ENCODE measurements at regions not wholly inside any gene's neighbourhood (a gene's known extent, or its start where the extent isn't known, plus 50 kb on each side); places are given as distances from the start of the nearest gene placed in this dataset.

DNA sequence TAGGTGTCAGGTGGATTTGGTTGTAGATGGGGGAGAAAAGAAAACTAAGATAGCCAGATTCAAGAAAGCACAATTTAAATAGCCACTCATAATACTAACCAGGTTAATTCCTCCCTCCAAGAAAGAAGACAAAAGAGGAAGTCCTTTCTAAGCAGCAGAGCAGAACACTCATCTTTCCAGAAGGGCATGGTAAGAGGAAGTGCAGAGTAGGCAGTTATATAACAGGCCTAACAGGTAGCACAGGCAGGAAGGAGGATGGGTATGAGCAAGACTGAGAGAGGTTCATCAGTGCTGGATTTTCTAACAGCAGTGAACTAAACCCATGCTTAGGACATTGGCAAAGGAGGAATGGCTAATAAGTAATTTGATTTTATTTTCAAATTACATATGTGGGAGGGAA lies 517.5 kb downstream of the PLPP3 start:
- H3K4me3 Mint-ChIP-seq, result no peak overlapping the region

DNA sequence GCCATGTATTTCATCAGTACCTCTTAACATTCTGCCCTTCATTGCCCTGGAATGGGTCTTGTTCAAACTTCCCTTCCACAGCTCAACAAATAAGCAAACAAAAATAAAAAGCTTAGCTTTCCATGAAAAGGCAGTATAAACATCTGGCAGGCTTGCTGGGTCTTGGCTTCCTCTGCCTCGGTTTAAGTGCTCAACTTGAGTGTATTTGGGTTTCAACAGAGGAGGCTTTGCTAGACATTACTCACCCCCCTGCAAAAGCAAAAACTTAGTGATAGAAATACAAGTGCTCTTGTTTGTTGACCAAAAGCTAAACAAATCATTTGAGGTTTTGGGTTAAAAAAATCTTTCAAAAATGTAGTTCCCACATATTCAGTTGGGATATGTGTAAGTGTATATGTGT lies 518.5 kb downstream of the PLPP3 start:
- POLR2A ChIA-PET, result no interaction called here
- H3K36me3 ChIP-seq (ENCODE audit: control insufficient read depth in 2 of 2, extremely low read depth in 1 of 2, insufficient read depth in 1 of 2, low read length in 1 of 2), result no peaks in the 10 kb centered on the region

More for the DNA sequence above, 517.5 kb downstream of the PLPP3 start:
- H3K27me3 ChIP-seq (replicated peaks in 1 of 2; ENCODE audit: control insufficient read depth in 2 of 2, extremely low read depth in 1 of 2, insufficient read depth in 2 of 2, low read length in 1 of 2), result no peaks in the 10 kb centered on the region
- Mint-ChIP-seq H3K36me3 (no peaks in the 10 kb centered on the region), H3K9me3 (peaks cover 0 to 5% (median 0%) of the 10 kb centered on the region in 3 donors), H3K4me1 (no peaks in the 10 kb centered on the region), H3K27ac (no peak overlapping the region), H3K27me3 (no peaks in the 10 kb centered on the region)
- ChIA-PET POLR2A (no interaction called here), CTCF (no interaction called here)
- H3K27ac ChIP-seq (ENCODE audit: low read length), result no peak overlapping the region
- ATAC-seq (replicated peaks in 1 of 4), result no peak
- H3K4me1 ChIP-seq (ENCODE audit: control insufficient read depth in 1 of 2, extremely low read depth in 1 of 2, insufficient read depth in 2 of 2, low read length in 2 of 2), result no peaks in the 10 kb centered on the region
- DNase-seq, result no peak
- no peaks in the 10 kb centered on the region for H3K36me3 ChIP-seq (ENCODE audit: control insufficient read depth in 2 of 2, extremely low read depth in 1 of 2, insufficient read depth in 1 of 2, low read length in 1 of 2)
- H3K4me3 ChIP-seq (ENCODE audit: control insufficient read depth in 1 of 2, extremely low read depth in 1 of 2, low read length in 1 of 2), result no peak overlapping the region
- H3K9me3 ChIP-seq, result no peaks in the 10 kb centered on the region

DNA sequence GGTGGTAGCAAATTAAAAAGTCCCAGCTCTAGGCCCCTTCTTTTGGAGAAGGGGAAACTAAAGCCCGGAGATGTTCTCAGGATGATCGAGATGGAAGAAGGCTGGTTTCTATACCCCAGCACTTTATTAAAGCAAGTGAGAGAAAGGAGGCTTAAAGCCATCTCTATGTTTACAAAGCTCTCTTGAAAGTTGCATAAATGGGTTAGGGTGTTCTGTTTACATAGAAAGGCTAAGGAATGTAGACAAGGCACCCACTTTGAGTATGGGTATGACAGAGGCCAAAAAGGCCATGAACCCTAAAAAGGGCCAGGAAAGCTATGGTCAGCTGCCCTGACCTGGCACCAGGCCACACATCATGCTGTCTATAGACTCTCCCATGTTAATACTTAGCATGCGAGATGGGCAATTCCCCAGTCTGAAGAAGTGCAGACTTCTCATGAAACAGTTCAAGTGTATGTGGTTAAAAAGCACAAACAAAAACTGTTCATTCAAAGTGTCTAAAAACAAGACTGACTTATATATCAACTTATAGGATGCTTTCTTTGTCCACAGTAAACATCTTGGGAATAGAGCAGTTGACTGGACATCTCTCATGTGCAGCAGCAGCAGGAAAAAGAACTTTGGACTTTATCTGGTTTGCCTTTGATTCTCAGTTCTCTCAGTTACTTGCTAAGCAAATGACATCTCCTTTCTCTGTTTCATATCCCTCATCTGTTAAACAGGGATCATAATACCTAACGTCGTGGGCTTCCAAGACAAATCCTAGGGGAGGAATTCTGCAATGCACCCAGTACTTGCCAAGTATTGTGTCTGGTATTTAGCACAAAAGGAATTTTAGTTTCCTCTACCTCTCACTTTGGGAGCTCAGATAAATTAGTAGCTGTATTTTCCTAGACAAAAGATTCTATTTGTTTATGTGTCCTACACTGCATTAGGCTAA lies 521.6 kb downstream of the PLPP3 start:
- H3K27ac ChIP-seq (ENCODE audit: low read length), result no peak overlapping the region
- DNase-seq (no peak), ATAC-seq (replicated peaks in 1 of 4) (no peak)
- WGBS (ENCODE audit: insufficient coverage), result no CpG with 5 or more reads among the region's 5 CpGs
- no peaks in the 10 kb centered on the region for H3K9me3 ChIP-seq
- Mint-ChIP-seq H3K27ac (no peak overlapping the region), H3K9me3 (peaks cover 0 to 5% (median 0%) of the 10 kb centered on the region in 3 donors), H3K4me1 (no peaks in the 10 kb centered on the region), H3K36me3 (no peaks in the 10 kb centered on the region), H3K4me3 (no peak overlapping the region), H3K27me3 (no peaks in the 10 kb centered on the region)
- H3K27me3 ChIP-seq (replicated peaks in 1 of 2; ENCODE audit: control insufficient read depth in 2 of 2, extremely low read depth in 1 of 2, insufficient read depth in 2 of 2, low read length in 1 of 2), result no peaks in the 10 kb centered on the region
- ChIA-PET CTCF (no interaction called here), POLR2A (no interaction called here)
- H3K4me1 ChIP-seq (ENCODE audit: control insufficient read depth in 1 of 2, extremely low read depth in 1 of 2, insufficient read depth in 2 of 2, low read length in 2 of 2), result no peaks in the 10 kb centered on the region
- no peaks in the 10 kb centered on the region for H3K36me3 ChIP-seq (ENCODE audit: control insufficient read depth in 2 of 2, extremely low read depth in 1 of 2, insufficient read depth in 1 of 2, low read length in 1 of 2)
- H3K4me3 ChIP-seq (ENCODE audit: control insufficient read depth in 1 of 2, extremely low read depth in 1 of 2, low read length in 1 of 2), result no peak overlapping the region

More for the DNA sequence above, 518.5 kb downstream of the PLPP3 start:
- Mint-ChIP-seq H3K36me3 (no peaks in the 10 kb centered on the region), H3K4me3 (no peak overlapping the region), H3K4me1 (no peaks in the 10 kb centered on the region), H3K27me3 (no peaks in the 10 kb centered on the region), H3K9me3 (peaks cover 0 to 5% (median 0%) of the 10 kb centered on the region in 3 donors), H3K27ac (no peak overlapping the region)
- WGBS (ENCODE audit: insufficient coverage), result no CpG with 5 or more reads among the region's 1 CpG
- H3K27ac ChIP-seq (ENCODE audit: low read length), result no peak overlapping the region
- H3K27me3 ChIP-seq (replicated peaks in 1 of 2; ENCODE audit: control insufficient read depth in 2 of 2, extremely low read depth in 1 of 2, insufficient read depth in 2 of 2, low read length in 1 of 2), result no peaks in the 10 kb centered on the region
- ATAC-seq (replicated peaks in 1 of 4) (no peak), DNase-seq (no peak)
- CTCF ChIA-PET, result interaction anchor here in 1 of 2 donors (0.5 kb wide), 1 partner anchor 34 kb away, joined by 3 read pairs; no protein-coding TSS in a partner anchor
- H3K4me1 ChIP-seq (ENCODE audit: control insufficient read depth in 1 of 2, extremely low read depth in 1 of 2, insufficient read depth in 2 of 2, low read length in 2 of 2), result no peaks in the 10 kb centered on the region
- no peaks in the 10 kb centered on the region for H3K9me3 ChIP-seq
- H3K4me3 ChIP-seq (ENCODE audit: control insufficient read depth in 1 of 2, extremely low read depth in 1 of 2, low read length in 1 of 2), result no peak overlapping the region

DNA sequence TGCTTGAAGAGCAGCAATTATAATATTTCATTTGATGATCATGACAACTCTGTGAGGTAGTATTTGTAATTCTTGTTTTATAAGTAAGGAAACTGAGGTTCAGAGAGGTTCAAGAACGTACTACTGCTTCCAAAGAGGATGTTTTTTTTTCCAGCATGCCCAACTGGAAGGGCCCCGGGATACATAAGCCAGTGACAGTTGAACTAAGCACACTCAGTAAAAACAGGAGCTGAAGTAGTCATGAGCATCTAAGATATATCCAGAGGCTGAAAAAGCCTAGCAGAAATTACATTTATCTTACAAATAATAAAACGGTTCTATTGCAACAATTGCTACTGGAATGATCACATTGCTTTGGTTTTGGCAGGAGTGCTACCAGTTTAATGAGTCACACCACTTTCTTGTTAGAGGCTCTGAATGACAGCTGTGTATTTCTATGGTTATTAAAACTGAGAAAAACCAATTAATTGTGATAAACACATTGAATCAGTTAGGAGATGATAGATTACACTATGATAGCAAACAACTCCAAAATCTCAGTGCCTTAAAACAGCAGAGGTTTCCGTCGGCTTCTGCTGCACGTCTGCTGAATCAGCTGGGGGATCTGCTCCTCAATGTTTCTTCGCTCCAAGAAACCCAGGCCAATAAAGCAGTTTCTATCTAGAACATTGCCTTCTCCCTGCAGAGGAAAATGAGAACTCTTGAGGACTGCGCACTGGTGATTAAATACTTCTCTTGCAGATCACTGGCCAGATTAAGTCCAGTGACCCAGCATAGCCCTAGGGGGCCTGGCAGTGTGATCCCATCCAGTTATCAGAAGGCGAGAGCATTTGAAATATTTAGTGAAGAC lies 522.7 kb downstream of the PLPP3 start:
- WGBS (ENCODE audit: insufficient coverage), result 81% methylated on average over 6 of the region's 9 CpGs
- no peak overlapping the region for H3K4me3 ChIP-seq (ENCODE audit: control insufficient read depth in 1 of 2, extremely low read depth in 1 of 2, low read length in 1 of 2)
- ATAC-seq (replicated peaks in 1 of 4) (no peak), DNase-seq (no peak)
- no peaks in the 10 kb centered on the region for H3K27me3 ChIP-seq (replicated peaks in 1 of 2; ENCODE audit: control insufficient read depth in 2 of 2, extremely low read depth in 1 of 2, insufficient read depth in 2 of 2, low read length in 1 of 2)
- Mint-ChIP-seq H3K27me3 (no peaks in the 10 kb centered on the region), H3K9me3 (no peaks in the 10 kb centered on the region), H3K36me3 (no peaks in the 10 kb centered on the region), H3K27ac (no peak overlapping the region), H3K4me1 (no peaks in the 10 kb centered on the region), H3K4me3 (no peak overlapping the region)
- no peak overlapping the region for H3K27ac ChIP-seq (ENCODE audit: low read length)
- H3K36me3 ChIP-seq (ENCODE audit: control insufficient read depth in 2 of 2, extremely low read depth in 1 of 2, insufficient read depth in 1 of 2, low read length in 1 of 2), result no peaks in the 10 kb centered on the region
- POLR2A ChIA-PET, result no interaction called here
- H3K9me3 ChIP-seq, result no peaks in the 10 kb centered on the region
- H3K4me1 ChIP-seq (ENCODE audit: control insufficient read depth in 1 of 2, extremely low read depth in 1 of 2, insufficient read depth in 2 of 2, low read length in 2 of 2), result no peaks in the 10 kb centered on the region
- CTCF ChIA-PET, result no interaction called here

DNA sequence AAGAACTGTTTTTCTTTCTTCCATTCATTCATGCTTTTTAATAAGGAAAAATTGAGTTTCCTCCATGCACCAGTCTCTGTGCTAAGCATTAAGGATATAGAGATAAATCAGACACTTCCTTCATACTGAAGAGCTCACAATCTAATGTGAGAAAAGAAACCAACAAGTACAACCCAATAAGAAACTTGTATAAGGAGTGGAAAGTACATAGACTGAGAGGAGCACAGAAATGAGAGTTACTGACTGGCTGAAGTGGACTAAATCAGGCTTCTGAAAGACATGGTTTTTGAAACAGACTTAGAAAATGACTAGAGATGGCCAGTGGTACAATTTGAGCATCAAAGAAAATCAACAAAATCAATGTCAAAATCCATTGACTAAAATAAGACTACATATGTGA lies 524.4 kb downstream of the PLPP3 start:
- Mint-ChIP-seq H3K9me3 (peaks cover 0 to 4% (median 3%) of the 10 kb centered on the region in 3 donors), H3K4me1 (no peaks in the 10 kb centered on the region), H3K27me3 (no peaks in the 10 kb centered on the region), H3K27ac (no peak overlapping the region), H3K4me3 (no peak overlapping the region), H3K36me3 (no peaks in the 10 kb centered on the region)
- Histone ChIP-seq H3K27ac (ENCODE audit: low read length) (no peak overlapping the region), H3K36me3 (ENCODE audit: control insufficient read depth in 2 of 2, extremely low read depth in 1 of 2, insufficient read depth in 1 of 2, low read length in 1 of 2) (no peaks in the 10 kb centered on the region), H3K4me1 (ENCODE audit: control insufficient read depth in 1 of 2, extremely low read depth in 1 of 2, insufficient read depth in 2 of 2, low read length in 2 of 2) (no peaks in the 10 kb centered on the region), H3K9me3 (no peaks in the 10 kb centered on the region), H3K4me3 (ENCODE audit: control insufficient read depth in 1 of 2, extremely low read depth in 1 of 2, low read length in 1 of 2) (no peak overlapping the region), H3K27me3 (replicated peaks in 1 of 2; ENCODE audit: control insufficient read depth in 2 of 2, extremely low read depth in 1 of 2, insufficient read depth in 2 of 2, low read length in 1 of 2) (no peaks in the 10 kb centered on the region)
- ATAC-seq (replicated peaks in 1 of 4) (no peak), DNase-seq (no peak)
- ChIA-PET POLR2A (no interaction called here), CTCF (no interaction called here)

DNA sequence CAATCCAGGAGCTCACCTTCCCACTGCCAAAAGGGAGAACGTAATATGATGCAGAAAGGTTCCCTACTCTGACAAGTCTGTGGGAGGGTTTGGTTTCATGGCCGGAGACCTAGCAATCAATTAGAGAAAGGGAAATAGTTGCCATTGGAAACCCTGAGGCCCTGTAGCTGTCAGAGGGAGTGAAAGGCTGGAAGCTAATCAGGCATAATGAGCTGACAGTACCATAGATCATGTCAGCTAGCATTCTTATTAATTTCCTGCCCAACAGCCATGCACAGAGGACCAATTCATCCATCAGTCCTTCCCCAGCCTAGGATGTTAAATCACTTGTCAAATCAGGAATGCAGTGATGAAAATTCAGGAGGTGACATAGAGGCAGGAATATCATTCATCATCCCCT lies 527.3 kb downstream of the PLPP3 start:
- H3K36me3 Mint-ChIP-seq, result no peaks in the 10 kb centered on the region

More for the DNA sequence above, 527.3 kb downstream of the PLPP3 start:
- 100% methylated on average over 1 of the region's 2 CpGs for WGBS (ENCODE audit: insufficient coverage)
- peaks cover 0 to 4% (median 3%) of the 10 kb centered on the region in 3 donors for H3K9me3 Mint-ChIP-seq
- no peak overlapping the region for H3K4me3 Mint-ChIP-seq
- POLR2A ChIA-PET, result no interaction called here
- CTCF ChIA-PET, result no interaction called here
- no peak overlapping the region for H3K27ac ChIP-seq (ENCODE audit: low read length)
- H3K9me3 ChIP-seq, result no peaks in the 10 kb centered on the region
- H3K4me3 ChIP-seq (ENCODE audit: control insufficient read depth in 1 of 2, extremely low read depth in 1 of 2, low read length in 1 of 2), result no peak overlapping the region
- H3K4me1 ChIP-seq (ENCODE audit: control insufficient read depth in 1 of 2, extremely low read depth in 1 of 2, insufficient read depth in 2 of 2, low read length in 2 of 2), result no peaks in the 10 kb centered on the region
- no peak overlapping the region for H3K27ac Mint-ChIP-seq
- no peak for ATAC-seq (replicated peaks in 1 of 4)
- no peaks in the 10 kb centered on the region for H3K4me1 Mint-ChIP-seq
- no peaks in the 10 kb centered on the region for H3K27me3 Mint-ChIP-seq
- DNase-seq, result no peak
- H3K27me3 ChIP-seq (replicated peaks in 1 of 2; ENCODE audit: control insufficient read depth in 2 of 2, extremely low read depth in 1 of 2, insufficient read depth in 2 of 2, low read length in 1 of 2), result no peaks in the 10 kb centered on the region
- H3K36me3 ChIP-seq (ENCODE audit: control insufficient read depth in 2 of 2, extremely low read depth in 1 of 2, insufficient read depth in 1 of 2, low read length in 1 of 2), result no peaks in the 10 kb centered on the region
